Common myeloid progenitor, CD34-positive (primary cell): ENCODE measurements at regions not wholly inside any gene's neighbourhood (a gene's known extent, or its start where the extent isn't known, plus 50 kb on each side); places are given as distances from the start of the nearest gene placed in this dataset.

Source experiments
- CTCF ChIA-PET: fragments of 350-600 bp; sonication (Branson Sonifier 250); formaldehyde crosslinking; loops from one replicate; lab custom pipeline; 2021; ENCODE audit warnings: antibody characterized with exemption; lab: Charles Lee
- POLR2A ChIA-PET: fragments of 350-600 bp; sonication (Branson Sonifier 250); formaldehyde crosslinking; loops from one replicate; lab custom pipeline; 2021; ENCODE audit warnings: antibody characterized with exemption; lab: Charles Lee
- DNase-seq, 3 donors: peaks; one replicate each; pipeline versions ENCODE4 v3.0.0 to v3.0.0-alpha.2; 2013
- H3K27ac ChIP-seq, 2 experiments: 1 replicate in 1 of 2; 2 replicates in 1 of 2; pipeline ENCODE4 v1.7.0; 2013; ENCODE audit warnings: inconsistent platforms in 2 of 2, low read length in 2 of 2, mild to moderate bottlenecking in 2 of 2, low read depth in 1 of 2, moderate library complexity in 1 of 2; ENCODE audit not compliant: severe bottlenecking in 2 of 2, insufficient read depth in 1 of 2, poor library complexity in 1 of 2
- H3K27me3 ChIP-seq, 5 experiments: replicated peaks in 2 of 5; 1 replicate in 3 of 5; 2 replicates in 2 of 5; pipeline versions ENCODE4 v1.6.1 to v1.7.0; 2013; ENCODE audit warnings: low read length in 4 of 5, mild to moderate bottlenecking in 2 of 5, moderate library complexity in 2 of 5, inconsistent platforms in 1 of 5; ENCODE audit not compliant: insufficient read depth in 5 of 5, control insufficient read depth in 4 of 5
- H3K36me3 ChIP-seq, 4 experiments: 1 replicate in 2 of 4; 2 replicates in 2 of 4; pipeline versions ENCODE4 v1.6.1 to v1.7.0; 2013; ENCODE audit warnings: low read length in 3 of 4, control low read depth in 1 of 4, mild to moderate bottlenecking in 1 of 4; ENCODE audit not compliant: control insufficient read depth in 4 of 4, insufficient read depth in 4 of 4
- H3K4me1 ChIP-seq, 4 experiments: 1 replicate in 3 of 4; 2 replicates in 1 of 4; pipeline versions ENCODE4 v1.6.1 to v1.7.1; 2013; ENCODE audit warnings: low read length in 3 of 4, mild to moderate bottlenecking in 3 of 4, control low read depth in 1 of 4, inconsistent platforms in 1 of 4, moderate library complexity in 1 of 4; ENCODE audit not compliant: control insufficient read depth in 4 of 4, insufficient read depth in 4 of 4; ENCODE audit errors: control extremely low read depth in 1 of 4
- H3K4me3 ChIP-seq, 7 experiments: 1 replicate in 4 of 7; 2 replicates in 3 of 7; pipeline versions ENCODE4 v1.5.1 to v1.7.0; 2013; ENCODE audit warnings: mild to moderate bottlenecking in 7 of 7, low read length in 6 of 7, moderate library complexity in 6 of 7, inconsistent platforms in 2 of 7, low read depth in 2 of 7, control low read depth in 1 of 7; ENCODE audit not compliant: insufficient read depth in 4 of 7, control insufficient read depth in 1 of 7; ENCODE audit errors: extremely low read depth in 1 of 7
- H3K9me3 ChIP-seq, 5 experiments: 1 replicate in 4 of 5; 2 replicates in 1 of 5; pipeline versions ENCODE4 v1.6.1 to v1.7.1; 2013; ENCODE audit warnings: low read length in 4 of 5, mild to moderate bottlenecking in 2 of 5, inconsistent platforms in 1 of 5, low read depth in 1 of 5, moderate library complexity in 1 of 5; ENCODE audit not compliant: control insufficient read depth in 4 of 5, insufficient read depth in 2 of 5; ENCODE audit errors: control extremely low read depth in 1 of 5
- WGBS: methylation state at CpG from one replicate; pipeline ENCODE4 v1.1.5; 2013; ENCODE audit not compliant: insufficient coverage; 5-methylcytosine and 5-hydroxymethylcytosine counted together

- Histone ChIP-seq H3K9me3 (no peaks in the 10 kb centered on the region), H3K4me3 (no peak overlapping the region), H3K27ac (no peak overlapping the region), H3K36me3 (no peaks in the 10 kb centered on the region), H3K4me1 (no peaks in the 10 kb centered on the region), H3K27me3 (no peaks in the 10 kb centered on the region)
- CTCF ChIA-PET: no interaction called here
- 80% methylated on average over 1 of the region's 1 CpG for WGBS
- no peak for DNase-seq
- POLR2A ChIA-PET: no interaction called here
These were observed 357.0 kb upstream of the FSIP2 start for GRCh38 chr2:185381631-185382030.

GRCh38 chr2:185384822-185385560, 353.6 kb upstream of the FSIP2 start:
- CTCF ChIA-PET: interaction anchor here (1.0 kb wide), 1 partner anchor 20 kb away, joined by 3 read pairs; no protein-coding TSS in a partner anchor
- no peak overlapping the region for H3K4me3 ChIP-seq
- no peak for DNase-seq
- no peaks in the 10 kb centered on the region for H3K9me3 ChIP-seq
- H3K4me1 ChIP-seq: no peaks in the 10 kb centered on the region
- H3K27ac ChIP-seq: no peak overlapping the region
- WGBS: no CpG with 5 or more reads among the region's 2 CpGs
- no peaks in the 10 kb centered on the region for H3K36me3 ChIP-seq
- POLR2A ChIA-PET: no interaction called here
- H3K27me3 ChIP-seq: no peaks in the 10 kb centered on the region

DNA sequence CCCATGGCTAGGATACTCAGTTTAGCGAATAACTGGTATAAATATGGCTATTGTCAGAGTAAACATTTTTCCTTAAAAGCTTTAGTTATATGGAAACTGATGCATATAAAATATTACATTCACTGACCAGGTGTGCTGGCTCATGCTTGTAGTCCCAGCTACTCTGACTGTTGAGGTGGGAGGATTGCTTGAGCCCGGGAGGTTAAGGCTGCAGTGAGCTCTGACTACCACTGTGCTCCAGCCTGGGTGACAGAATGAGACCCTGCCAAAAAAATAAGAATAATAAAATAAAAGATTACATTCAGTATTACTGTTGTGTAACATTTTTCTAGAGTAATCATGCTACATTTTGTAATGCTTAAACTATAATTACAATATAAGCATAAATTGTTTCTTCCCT, 350.4 kb upstream of the FSIP2 start:
- no CpG with 5 or more reads among the region's 2 CpGs for WGBS
- no peak overlapping the region for H3K27ac ChIP-seq
- H3K9me3 ChIP-seq: no peaks in the 10 kb centered on the region
- H3K4me1 ChIP-seq: no peaks in the 10 kb centered on the region
- H3K27me3 ChIP-seq: no peaks in the 10 kb centered on the region
- H3K4me3 ChIP-seq: no peak overlapping the region
- DNase-seq: no peak
- no peaks in the 10 kb centered on the region for H3K36me3 ChIP-seq
- CTCF ChIA-PET: no interaction called here
- POLR2A ChIA-PET: no interaction called here

DNA sequence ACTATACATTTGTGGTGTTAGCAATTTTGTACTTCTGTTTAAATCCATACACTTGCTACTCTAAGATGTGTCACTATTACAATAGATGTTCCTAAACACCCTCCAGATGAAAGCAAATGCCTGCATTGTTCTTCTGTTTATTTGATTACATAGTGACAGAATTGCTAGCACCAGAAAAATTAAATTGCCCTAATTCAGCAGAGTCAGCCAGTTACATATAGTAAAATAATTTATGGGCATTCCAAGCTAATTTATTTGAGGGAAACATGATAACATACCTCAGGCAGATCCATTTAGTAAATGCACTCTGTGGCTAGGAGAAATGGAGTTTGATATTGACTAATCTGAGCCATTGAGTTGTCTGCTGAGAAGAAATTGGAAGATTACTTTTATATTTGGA, 347.1 kb upstream of the FSIP2 start:
- Histone ChIP-seq H3K27me3 (no peaks in the 10 kb centered on the region), H3K27ac (no peak overlapping the region), H3K4me1 (no peaks in the 10 kb centered on the region), H3K36me3 (no peaks in the 10 kb centered on the region), H3K9me3 (peaks cover 0 to 2% (median under 1%) of the 10 kb centered on the region in 5 experiments), H3K4me3 (no peak overlapping the region)
- no peak for DNase-seq
- POLR2A ChIA-PET: no interaction called here
- CTCF ChIA-PET: no interaction called here

GRCh38 chr2:185393091-185393490, 345.5 kb upstream of the FSIP2 start:
- ChIA-PET CTCF (no interaction called here), POLR2A (no interaction called here)
- Histone ChIP-seq H3K4me3 (no peak overlapping the region), H3K27me3 (no peaks in the 10 kb centered on the region), H3K27ac (no peak overlapping the region), H3K36me3 (no peaks in the 10 kb centered on the region), H3K9me3 (peaks cover 0 to 8% (median 4%) of the 10 kb centered on the region in 5 experiments), H3K4me1 (no peaks in the 10 kb centered on the region)
- no peak for DNase-seq
- 84% methylated on average over 4 of the region's 5 CpGs for WGBS

GRCh38 chr2:185402474-185402873, 336.1 kb upstream of the FSIP2 start:
- POLR2A ChIA-PET: no interaction called here
- WGBS: no CpG with 5 or more reads among the region's 1 CpG
- no peaks in the 10 kb centered on the region for H3K9me3 ChIP-seq

GRCh38 chr2:185404578-185404977, 334.0 kb upstream of the FSIP2 start:
- CTCF ChIA-PET: interaction anchor here (1.0 kb wide), 1 partner anchor 19 kb away, joined by 3 read pairs; no protein-coding TSS in a partner anchor
- no CpG with 5 or more reads among the region's 2 CpGs for WGBS

More at GRCh38 chr2:185402474-185402873, 336.1 kb upstream of the FSIP2 start:
- no peak overlapping the region for H3K4me3 ChIP-seq
- no peaks in the 10 kb centered on the region for H3K36me3 ChIP-seq
- DNase-seq: no peak
- CTCF ChIA-PET: no interaction called here
- no peaks in the 10 kb centered on the region for H3K27me3 ChIP-seq
- H3K27ac ChIP-seq: no peak overlapping the region
- H3K4me1 ChIP-seq: no peaks in the 10 kb centered on the region

More at GRCh38 chr2:185404578-185404977, 334.0 kb upstream of the FSIP2 start:
- H3K27me3 ChIP-seq: no peaks in the 10 kb centered on the region
- H3K4me1 ChIP-seq: no peaks in the 10 kb centered on the region
- no peak overlapping the region for H3K4me3 ChIP-seq
- H3K9me3 ChIP-seq: no peaks in the 10 kb centered on the region
- no peak for DNase-seq
- POLR2A ChIA-PET: no interaction called here
- no peaks in the 10 kb centered on the region for H3K36me3 ChIP-seq
- no peak overlapping the region for H3K27ac ChIP-seq
